Retinal pigment epithelial cell (primary cell): ENCODE measurements at regions not wholly inside any gene's neighbourhood (a gene's known extent, or its start where the extent isn't known, plus 50 kb on each side); places are given as distances from the start of the nearest gene placed in this dataset.
A peak's percentile ranks its signal among the peaks of the same experiment; 100 is the strongest.

Source experiments
- DNase-seq: peaks from one replicate; pipeline ENCODE4 v3.0.0-alpha.2; 2010; ENCODE audit warnings: low read depth
- H3K4me3 ChIP-seq: 2 replicates; pipeline ENCODE4 v1.5.1; 2011; ENCODE audit warnings: mild to moderate bottlenecking, low read length, control low read depth, moderate library complexity
- TF ChIP-seq, protein P1 (sequence below): conservative IDR thresholded peaks from 2 replicates; pipeline ENCODE4 v1.5.1; 2011; ENCODE audit warnings: low read depth, low read length, control low read depth, inconsistent platforms

DNA sequence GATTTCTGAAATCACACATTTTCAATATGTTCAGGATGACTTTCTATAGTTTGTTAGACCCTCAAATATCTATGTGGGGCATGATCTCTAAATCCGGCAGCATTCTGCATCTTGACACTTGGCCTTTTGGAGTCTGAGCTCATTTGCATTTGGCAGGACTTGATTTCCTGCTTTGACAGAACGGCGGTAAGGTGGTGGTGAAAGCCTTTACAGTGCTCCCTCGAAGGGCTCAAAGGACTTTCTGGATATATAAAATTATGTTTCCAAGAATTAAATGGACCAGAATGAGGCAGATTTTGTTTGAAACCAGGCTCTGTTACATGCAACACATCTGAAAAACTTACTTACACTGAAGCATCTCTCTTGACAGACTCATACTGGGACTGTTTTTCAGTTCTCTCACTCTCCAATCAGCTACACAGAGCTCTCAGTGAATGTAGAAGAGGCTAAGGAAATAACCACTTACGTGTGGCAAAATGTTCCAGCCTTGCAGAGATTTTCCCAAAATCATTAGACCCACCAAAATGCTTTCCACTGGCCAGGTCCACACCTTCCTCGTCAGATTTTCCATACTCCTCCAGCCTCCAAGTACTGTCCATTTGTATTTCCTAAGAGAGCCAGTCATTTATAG, 207.2 kb downstream of the SPRY2 start:
- no peak for DNase-seq
- TF ChIP-seq, protein P1, sequence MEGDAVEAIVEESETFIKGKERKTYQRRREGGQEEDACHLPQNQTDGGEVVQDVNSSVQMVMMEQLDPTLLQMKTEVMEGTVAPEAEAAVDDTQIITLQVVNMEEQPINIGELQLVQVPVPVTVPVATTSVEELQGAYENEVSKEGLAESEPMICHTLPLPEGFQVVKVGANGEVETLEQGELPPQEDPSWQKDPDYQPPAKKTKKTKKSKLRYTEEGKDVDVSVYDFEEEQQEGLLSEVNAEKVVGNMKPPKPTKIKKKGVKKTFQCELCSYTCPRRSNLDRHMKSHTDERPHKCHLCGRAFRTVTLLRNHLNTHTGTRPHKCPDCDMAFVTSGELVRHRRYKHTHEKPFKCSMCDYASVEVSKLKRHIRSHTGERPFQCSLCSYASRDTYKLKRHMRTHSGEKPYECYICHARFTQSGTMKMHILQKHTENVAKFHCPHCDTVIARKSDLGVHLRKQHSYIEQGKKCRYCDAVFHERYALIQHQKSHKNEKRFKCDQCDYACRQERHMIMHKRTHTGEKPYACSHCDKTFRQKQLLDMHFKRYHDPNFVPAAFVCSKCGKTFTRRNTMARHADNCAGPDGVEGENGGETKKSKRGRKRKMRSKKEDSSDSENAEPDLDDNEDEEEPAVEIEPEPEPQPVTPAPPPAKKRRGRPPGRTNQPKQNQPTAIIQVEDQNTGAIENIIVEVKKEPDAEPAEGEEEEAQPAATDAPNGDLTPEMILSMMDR: no peak
- no peak overlapping the region for H3K4me3 ChIP-seq

DNA sequence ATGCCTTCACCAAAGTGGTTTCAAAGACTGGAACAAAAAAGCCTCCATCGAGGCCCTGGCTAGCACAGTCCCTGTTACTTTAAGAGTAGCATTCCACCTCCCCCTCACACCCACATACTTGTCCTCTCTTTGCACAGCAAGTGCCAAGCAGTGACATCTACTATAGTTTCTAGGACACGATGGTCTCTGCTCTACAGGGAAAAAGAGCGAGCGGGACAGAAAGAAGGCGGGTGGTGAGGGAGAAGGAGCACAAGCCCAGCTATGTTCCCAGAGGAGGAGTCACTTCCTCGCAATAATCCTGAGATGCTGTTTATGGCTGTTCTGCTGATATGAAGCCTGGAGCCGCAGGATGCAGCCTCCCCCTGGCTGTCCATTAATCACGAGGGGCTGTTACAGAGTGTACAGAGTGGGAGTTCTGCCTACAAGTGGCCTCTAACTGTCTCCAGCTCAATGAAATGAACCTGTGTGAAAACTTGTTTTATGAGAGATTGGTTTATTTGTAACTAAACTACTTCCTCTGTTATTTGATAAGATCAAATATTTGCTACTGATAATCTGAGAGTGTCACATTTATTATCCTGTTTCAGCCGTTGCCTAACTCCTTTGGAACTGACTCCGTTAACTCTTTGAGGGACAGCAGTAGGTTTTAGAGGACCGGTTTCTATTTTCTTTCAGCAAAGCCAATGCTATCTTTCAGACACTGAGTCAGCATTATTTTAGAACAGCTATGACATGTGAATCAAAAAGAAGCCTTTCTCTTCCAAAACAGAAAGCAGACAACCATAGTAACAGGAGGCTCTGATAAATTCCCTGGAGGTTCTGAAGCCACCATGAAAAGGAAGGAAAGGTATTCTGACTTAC, 208.0 kb downstream of the SPRY2 start:
- peak overlapping the region; percentile 25 for H3K4me3 ChIP-seq
- TF ChIP-seq, protein P1: no peak
- DNase-seq: peak; percentile 81

DNA sequence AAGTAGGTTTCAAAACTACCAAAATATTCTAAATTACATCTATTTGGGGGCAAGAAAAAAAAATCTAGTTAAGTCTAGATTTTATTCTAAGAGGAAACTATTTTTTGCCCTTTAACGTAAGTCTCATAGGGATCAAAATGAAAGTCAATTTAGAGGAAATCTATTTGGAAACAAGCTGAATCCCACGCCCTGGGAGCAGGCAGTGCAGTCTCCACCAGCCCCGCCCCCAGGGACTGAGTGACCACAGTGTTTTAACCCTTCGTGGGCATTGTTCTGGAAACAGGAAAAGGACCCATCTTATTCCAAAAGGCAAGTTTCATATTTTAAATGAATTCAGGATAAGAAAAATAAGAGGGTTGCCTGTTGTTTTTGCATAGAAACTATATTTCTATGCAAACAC, 209.7 kb downstream of the SPRY2 start:
- DNase-seq: peak; percentile 73
- TF ChIP-seq, protein P1: no peak
- peak overlapping the region; percentile 37 for H3K4me3 ChIP-seq

- TF ChIP-seq, protein P1: no peak
- DNase-seq: no peak
- no peak overlapping the region for H3K4me3 ChIP-seq
Measured at GRCh38 chr13:80126389-80127068, 214.4 kb downstream of the SPRY2 start.

DNA sequence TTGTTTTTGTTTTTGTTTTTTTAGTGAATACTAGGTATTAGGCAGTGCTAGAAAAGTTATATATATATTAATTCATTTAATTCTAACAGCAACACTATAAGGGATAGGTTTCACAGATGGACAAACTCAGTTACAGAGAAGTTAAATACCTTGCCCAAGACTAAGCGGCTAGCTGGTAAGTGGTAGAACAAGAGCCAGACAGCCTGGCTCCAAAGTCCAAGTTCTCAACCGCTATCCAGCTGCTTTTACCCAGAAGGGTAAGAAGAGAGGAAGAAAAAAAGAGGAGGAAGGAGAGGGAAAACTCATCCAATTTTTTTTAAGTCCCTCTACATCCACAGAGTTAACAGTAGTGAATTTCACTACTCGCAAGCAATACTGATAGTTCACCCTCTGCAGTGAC, 217.0 kb downstream of the SPRY2 start:
- no peak for DNase-seq
- TF ChIP-seq, protein P1: no peak
- H3K4me3 ChIP-seq: no peak overlapping the region

GRCh38 chr13:80121038-80121437, 219.9 kb downstream of the SPRY2 start:
- no peak overlapping the region for H3K4me3 ChIP-seq

More at GRCh38 chr13:80121038-80121437, 219.9 kb downstream of the SPRY2 start:
- DNase-seq: no peak
- TF ChIP-seq, protein P1: no peak
